ENCODE measurements at regions not wholly inside any gene's neighbourhood (a gene's known extent, or its start where the extent isn't known, plus 50 kb on each side); places are given as distances from the start of the nearest gene placed in this dataset.

DNA sequence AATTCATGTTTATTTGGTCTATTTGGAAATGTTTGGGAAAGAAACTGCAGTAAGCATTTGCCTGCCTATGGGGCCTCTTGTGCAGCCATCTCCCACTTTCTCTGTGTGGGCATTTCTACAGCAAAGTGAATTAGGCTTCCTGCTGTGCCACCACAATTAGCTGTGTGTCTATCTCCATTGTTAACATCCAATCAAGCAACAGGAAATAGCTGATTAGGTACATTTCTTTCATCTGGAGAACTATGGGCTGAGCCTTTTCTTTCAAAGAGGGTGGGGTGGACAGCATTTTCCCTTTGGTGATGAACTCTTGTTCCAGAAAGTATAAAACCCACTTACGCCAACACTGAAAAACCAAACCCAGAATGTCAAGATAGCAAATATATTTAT lies 640.0 kb downstream of the ACTR3B start:
- 0 out of 2 replicates have a peak, but pooled peaks cover 2% of the 10 kb centered on the region for H3K9me3 ChIP-seq (ENCODE audit: control insufficient read depth, insufficient read depth, low read depth, low read length)
- no peak overlapping the region for H3K4me3 ChIP-seq (ENCODE audit: low read depth in 2 of 2, low read length in 2 of 2)
- TF ChIP-seq TCF7L2 (IDR thresholded peaks at IDR 0.05; ENCODE audit: low read depth, low read length) (no peak), POLR2AphosphoS5 (IDR thresholded peaks at IDR 0.05; ENCODE audit: low read depth, low read length) (no peak)
- no peaks in the 10 kb centered on the region for H3K4me1 ChIP-seq (ENCODE audit: control insufficient read depth, insufficient read depth, low read length)
- DNase-seq (ENCODE audit: low read depth, low spot score) (no peak), ATAC-seq (no peak)
- no peaks in the 10 kb centered on the region for H3K36me3 ChIP-seq (ENCODE audit: control insufficient read depth, insufficient read depth, low read length)
- CTCF ChIA-PET = no interaction called here
- in situ Hi-C loops (cut with HindIII; ENCODE audit: low pct_unique_long_range_greater_than_20kb, low sequenced_read_pairs) = no loop called here
- H3K27ac ChIP-seq (ENCODE audit: low read length) = no peak overlapping the region
- POLR2A ChIA-PET = no interaction called here
- BruUV-seq (replicated peaks) = no TSS peak
- intact Hi-C loops (cut with micrococcal nuclease; ENCODE audit: unreplicated experiment) = no loop called here
- no peaks in the 10 kb centered on the region for H3K27me3 ChIP-seq (ENCODE audit: control insufficient read depth, insufficient read depth, low read length)

DNA sequence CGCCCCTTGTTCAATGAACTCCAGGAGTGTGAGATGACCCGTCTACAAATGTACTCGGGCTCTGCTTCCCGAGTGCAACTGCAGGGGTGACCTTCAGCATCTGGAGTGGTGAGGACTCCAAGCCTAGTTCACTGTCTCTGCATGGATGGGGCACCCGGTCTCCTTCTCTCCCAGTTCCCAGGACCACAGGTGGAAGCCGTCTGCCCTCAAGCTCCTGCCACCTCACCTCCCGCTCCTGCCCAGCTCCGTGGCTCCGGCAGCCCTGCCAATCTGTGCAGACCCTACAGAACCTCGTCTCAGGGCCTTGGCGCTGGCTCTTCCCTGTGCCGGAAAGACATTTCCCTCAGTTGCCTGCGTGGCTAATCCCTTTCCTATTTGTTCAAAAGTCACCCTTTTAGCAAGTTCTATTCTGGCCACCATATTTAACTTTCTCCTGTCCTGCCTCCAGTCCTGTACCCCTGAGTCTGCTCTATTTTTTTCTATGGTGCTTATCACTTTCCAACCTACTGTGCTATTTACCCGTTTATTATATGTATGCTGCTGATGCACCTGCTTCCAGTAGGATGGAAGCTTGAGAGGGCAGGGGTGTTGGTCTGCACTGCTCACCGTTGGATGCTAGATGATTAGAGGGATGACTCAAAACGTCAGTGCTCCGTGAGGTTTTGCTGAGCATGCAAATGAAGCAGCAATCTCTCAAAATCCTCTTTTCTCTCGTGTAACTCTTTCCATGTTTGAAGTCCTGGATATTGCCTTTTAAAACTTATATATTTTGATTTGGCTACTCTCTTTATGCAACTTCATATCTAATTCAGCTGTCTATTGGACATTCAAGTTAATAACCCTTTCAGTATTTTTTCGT lies 641.4 kb downstream of the ACTR3B start:
- intact Hi-C loops (cut with micrococcal nuclease; ENCODE audit: unreplicated experiment) = no loop called here
- POLR2A ChIA-PET = no interaction called here
- DNase-seq (ENCODE audit: low read depth, low spot score) (no peak), ATAC-seq (no peak)
- Histone ChIP-seq H3K27me3 (ENCODE audit: control insufficient read depth, insufficient read depth, low read length) (no peaks in the 10 kb centered on the region), H3K27ac (ENCODE audit: low read length) (no peak overlapping the region), H3K36me3 (ENCODE audit: control insufficient read depth, insufficient read depth, low read length) (no peaks in the 10 kb centered on the region), H3K4me3 (ENCODE audit: low read depth in 2 of 2, low read length in 2 of 2) (no peak overlapping the region), H3K4me1 (ENCODE audit: control insufficient read depth, insufficient read depth, low read length) (no peaks in the 10 kb centered on the region), H3K9me3 (ENCODE audit: control insufficient read depth, insufficient read depth, low read depth, low read length) (no peaks in the 10 kb centered on the region)
- CTCF ChIA-PET = no interaction called here
- TF ChIP-seq, protein P1, sequence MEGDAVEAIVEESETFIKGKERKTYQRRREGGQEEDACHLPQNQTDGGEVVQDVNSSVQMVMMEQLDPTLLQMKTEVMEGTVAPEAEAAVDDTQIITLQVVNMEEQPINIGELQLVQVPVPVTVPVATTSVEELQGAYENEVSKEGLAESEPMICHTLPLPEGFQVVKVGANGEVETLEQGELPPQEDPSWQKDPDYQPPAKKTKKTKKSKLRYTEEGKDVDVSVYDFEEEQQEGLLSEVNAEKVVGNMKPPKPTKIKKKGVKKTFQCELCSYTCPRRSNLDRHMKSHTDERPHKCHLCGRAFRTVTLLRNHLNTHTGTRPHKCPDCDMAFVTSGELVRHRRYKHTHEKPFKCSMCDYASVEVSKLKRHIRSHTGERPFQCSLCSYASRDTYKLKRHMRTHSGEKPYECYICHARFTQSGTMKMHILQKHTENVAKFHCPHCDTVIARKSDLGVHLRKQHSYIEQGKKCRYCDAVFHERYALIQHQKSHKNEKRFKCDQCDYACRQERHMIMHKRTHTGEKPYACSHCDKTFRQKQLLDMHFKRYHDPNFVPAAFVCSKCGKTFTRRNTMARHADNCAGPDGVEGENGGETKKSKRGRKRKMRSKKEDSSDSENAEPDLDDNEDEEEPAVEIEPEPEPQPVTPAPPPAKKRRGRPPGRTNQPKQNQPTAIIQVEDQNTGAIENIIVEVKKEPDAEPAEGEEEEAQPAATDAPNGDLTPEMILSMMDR (IDR thresholded peaks at IDR 0.05) = no peak
- no peak for TF ChIP-seq SIN3A (IDR thresholded peaks at IDR 0.05; ENCODE audit: borderline replicate concordance, insufficient read depth, low read depth, low read length)
- no peak for TF ChIP-seq POLR2AphosphoS5 (IDR thresholded peaks at IDR 0.05; ENCODE audit: low read depth, low read length)
- TF ChIP-seq, protein P2, sequence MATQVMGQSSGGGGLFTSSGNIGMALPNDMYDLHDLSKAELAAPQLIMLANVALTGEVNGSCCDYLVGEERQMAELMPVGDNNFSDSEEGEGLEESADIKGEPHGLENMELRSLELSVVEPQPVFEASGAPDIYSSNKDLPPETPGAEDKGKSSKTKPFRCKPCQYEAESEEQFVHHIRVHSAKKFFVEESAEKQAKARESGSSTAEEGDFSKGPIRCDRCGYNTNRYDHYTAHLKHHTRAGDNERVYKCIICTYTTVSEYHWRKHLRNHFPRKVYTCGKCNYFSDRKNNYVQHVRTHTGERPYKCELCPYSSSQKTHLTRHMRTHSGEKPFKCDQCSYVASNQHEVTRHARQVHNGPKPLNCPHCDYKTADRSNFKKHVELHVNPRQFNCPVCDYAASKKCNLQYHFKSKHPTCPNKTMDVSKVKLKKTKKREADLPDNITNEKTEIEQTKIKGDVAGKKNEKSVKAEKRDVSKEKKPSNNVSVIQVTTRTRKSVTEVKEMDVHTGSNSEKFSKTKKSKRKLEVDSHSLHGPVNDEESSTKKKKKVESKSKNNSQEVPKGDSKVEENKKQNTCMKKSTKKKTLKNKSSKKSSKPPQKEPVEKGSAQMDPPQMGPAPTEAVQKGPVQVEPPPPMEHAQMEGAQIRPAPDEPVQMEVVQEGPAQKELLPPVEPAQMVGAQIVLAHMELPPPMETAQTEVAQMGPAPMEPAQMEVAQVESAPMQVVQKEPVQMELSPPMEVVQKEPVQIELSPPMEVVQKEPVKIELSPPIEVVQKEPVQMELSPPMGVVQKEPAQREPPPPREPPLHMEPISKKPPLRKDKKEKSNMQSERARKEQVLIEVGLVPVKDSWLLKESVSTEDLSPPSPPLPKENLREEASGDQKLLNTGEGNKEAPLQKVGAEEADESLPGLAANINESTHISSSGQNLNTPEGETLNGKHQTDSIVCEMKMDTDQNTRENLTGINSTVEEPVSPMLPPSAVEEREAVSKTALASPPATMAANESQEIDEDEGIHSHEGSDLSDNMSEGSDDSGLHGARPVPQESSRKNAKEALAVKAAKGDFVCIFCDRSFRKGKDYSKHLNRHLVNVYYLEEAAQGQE (IDR thresholded peaks at IDR 0.05; ENCODE audit: insufficient read depth in 1 of 2, low read depth in 2 of 2, low read length in 1 of 2) = no peak
- no peak for TF ChIP-seq TCF7L2 (IDR thresholded peaks at IDR 0.05; ENCODE audit: low read depth, low read length)
- no TSS peak for BruUV-seq (replicated peaks)
- in situ Hi-C loops (cut with HindIII; ENCODE audit: low pct_unique_long_range_greater_than_20kb, low sequenced_read_pairs) = no loop called here
